ENCODE measurements at regions not wholly inside any gene's neighbourhood (a gene's known extent, or its start where the extent isn't known, plus 50 kb on each side); places are given as distances from the start of the nearest gene placed in this dataset.

DNA sequence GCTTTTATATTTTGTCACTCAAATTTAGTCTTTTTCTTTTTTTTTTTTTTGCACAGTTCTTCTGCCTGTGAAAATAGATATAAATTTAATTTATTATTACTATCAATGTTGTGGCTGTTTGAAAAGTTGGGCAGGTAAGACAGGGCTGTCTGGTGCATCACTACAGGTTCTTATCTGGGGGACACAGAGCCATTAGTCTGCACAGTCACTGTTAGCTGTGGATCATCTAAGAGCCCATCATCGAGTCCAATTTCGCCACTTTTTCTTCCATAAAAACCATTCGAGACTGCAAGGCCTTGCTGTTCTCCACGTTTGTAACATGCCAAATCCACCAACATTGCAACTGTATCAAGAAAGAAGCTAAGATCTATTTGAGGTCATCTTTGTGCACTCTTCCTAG, 325.6 kb upstream of the UMPS start (continued):
- TF ChIP-seq RXRA (IDR thresholded peaks at IDR 0.05; ENCODE audit: insufficient read depth, low read depth, low read length) (no peak), KDM5A (IDR thresholded peaks at IDR 0.05; ENCODE audit: low read length) (no peak), SP2 (IDR thresholded peaks at IDR 0.05; ENCODE audit: low read length) (no peak), CBX5 (IDR thresholded peaks at IDR 0.05; ENCODE audit: low read depth, low read length) (no peak), RFX5 (IDR thresholded peaks at IDR 0.05; ENCODE audit: borderline replicate concordance, low read depth, low read length) (no peak), ZNF274 (IDR thresholded peaks at IDR 0.05; ENCODE audit: borderline replicate concordance, extremely low read depth, low read length) (no peak), NANOG (IDR thresholded peaks at IDR 0.05; ENCODE audit: insufficient read depth, low read depth, low read length, poor library complexity, severe bottlenecking) (no peak), RAD21 (IDR thresholded peaks at IDR 0.05 in 1 of 2, conservative IDR thresholded peaks at IDR 0.05 in 1 of 2; ENCODE audit: low read depth in 2 of 2, low read length in 2 of 2) (no peak)
